DND-41 (cell line): ENCODE measurements at regions not wholly inside any gene's neighbourhood (a gene's known extent, or its start where the extent isn't known, plus 50 kb on each side); places are given as distances from the start of the nearest gene placed in this dataset.

Source experiments
- CTCF ChIP-seq: IDR thresholded peaks from 2 replicates; pipeline ENCODE4 v1.5.1; 2012; ENCODE audit warnings: borderline replicate concordance, low read length, moderate library complexity, mild to moderate bottlenecking; ENCODE audit not compliant: poor library complexity, severe bottlenecking; ENCODE audit errors: extremely low read depth
- EZH2 ChIP-seq: IDR thresholded peaks from 3 replicates; pipeline ENCODE4 v1.6.1; 2012; ENCODE audit warnings: borderline replicate concordance, low read depth, mild to moderate bottlenecking, moderate library complexity, low read length, inconsistent platforms; ENCODE audit not compliant: severe bottlenecking

- no peak for TF ChIP-seq EZH2
- no peak for TF ChIP-seq CTCF
Measured at GRCh38 chr5:164119806-164120447, 614.5 kb downstream of the MAT2B start.
